H1 (cell line): ENCODE measurements at regions not wholly inside any gene's neighbourhood (a gene's known extent, or its start where the extent isn't known, plus 50 kb on each side); places are given as distances from the start of the nearest gene placed in this dataset.

Experiments used
- CTCF ChIA-PET: fragments of 300-600 bp; sonication (Branson Sonifier 250); formaldehyde crosslinking; loops from one replicate; lab custom pipeline; 2021; ENCODE audit not compliant: partially characterized antibody; lab: Charles Lee
- POLR2A ChIA-PET: fragments of 300-600 bp; sonication (Branson Sonifier 250); formaldehyde crosslinking; loops from one replicate; lab custom pipeline; 2021; ENCODE audit warnings: inconsistent platforms; ENCODE audit not compliant: partially characterized antibody; lab: Charles Lee
- DNase-seq, 2 experiments: peaks; one replicate each; pipeline versions ENCODE4 v3.0.0 to v3.0.0-alpha.2; 2010 to 2022; ENCODE audit warnings: low spot score in 2 of 2, low read depth in 1 of 2, mixed read lengths in 1 of 2
- FAIRE-seq: peaks from 2 replicates; lab custom pipeline; 2011; peaks lifted over from hg19 to GRCh38; lab: Jason Lieb, UNC
- H2AFZ ChIP-seq: 2 replicates; pipeline ENCODE4 v1.8.1; 2012; ENCODE audit warnings: low read length, inconsistent platforms
- H2AK5ac ChIP-seq: 2 replicates; pipeline ENCODE4 v1.6.1; 2013; ENCODE audit warnings: low read depth, low read length
- H2BK120ac ChIP-seq: replicated peaks from 2 replicates; pipeline ENCODE3; 2013; ENCODE audit warnings: low read depth, low read length, inconsistent platforms
- H2BK12ac ChIP-seq: 2 replicates; pipeline ENCODE4 v1.6.1; 2013; ENCODE audit warnings: low read depth, low read length
- H2BK15ac ChIP-seq: 2 replicates; pipeline ENCODE4 v1.6.1; 2013; ENCODE audit warnings: low read length
- H2BK20ac ChIP-seq: 2 replicates; pipeline ENCODE4 v1.6.1; 2013; ENCODE audit warnings: low read length
- H2BK5ac ChIP-seq: 2 replicates; pipeline ENCODE4 v1.6.1; 2013; ENCODE audit warnings: low read depth, low read length
- H3K14ac ChIP-seq: 2 replicates; pipeline ENCODE4 v1.6.1; 2013; ENCODE audit warnings: inconsistent platforms; ENCODE audit not compliant: insufficient read length
- H3K18ac ChIP-seq: 2 replicates; pipeline ENCODE4 v1.6.1; 2013; ENCODE audit warnings: low read length; ENCODE audit errors: extremely low read depth
- H3K23ac ChIP-seq: 2 replicates; pipeline ENCODE4 v1.6.1; 2013; ENCODE audit warnings: inconsistent platforms; ENCODE audit not compliant: insufficient read length
- H3K23me2 ChIP-seq: 2 replicates; pipeline ENCODE4 v1.6.1; 2013; ENCODE audit warnings: low read depth, low read length
- H3K27ac ChIP-seq: 2 replicates; pipeline ENCODE4 v1.6.1; 2011; ENCODE audit warnings: low read depth, low read length, inconsistent platforms
- H3K27me3 ChIP-seq, 4 experiments: replicated peaks in 1 of 4; 1 replicate in 1 of 4; 2 replicates in 3 of 4; pipeline versions ENCODE4 v1.6.1 to v1.8.1; 2011 to 2013; ENCODE audit warnings: low read length in 3 of 4, mild to moderate bottlenecking in 3 of 4, inconsistent platforms in 2 of 4, mixed read lengths in 2 of 4, moderate library complexity in 1 of 4; ENCODE audit not compliant: control insufficient read depth in 3 of 4, insufficient read depth in 3 of 4; ENCODE audit errors: extremely low read depth in 1 of 4
- H3K36me3 ChIP-seq, 4 experiments: 2 replicates each; pipeline versions ENCODE4 v1.6.1 to v1.8.1; 2011 to 2013; ENCODE audit warnings: mild to moderate bottlenecking in 4 of 4, low read length in 3 of 4, moderate library complexity in 2 of 4, control low read depth in 1 of 4, inconsistent platforms in 1 of 4; ENCODE audit not compliant: insufficient read depth in 4 of 4, control insufficient read depth in 2 of 4
- H3K4ac ChIP-seq: replicated peaks from 2 replicates; pipeline ENCODE3; 2013; ENCODE audit warnings: low read length, low read depth, mixed read lengths, inconsistent platforms; ENCODE audit not compliant: insufficient read length
- H3K4me1 ChIP-seq, 4 experiments: replicated peaks in 1 of 4; 1 replicate in 1 of 4; 2 replicates in 3 of 4; pipeline versions ENCODE4 v1.6.1 to v1.8.1; 2011 to 2013; ENCODE audit warnings: low read length in 3 of 4, inconsistent platforms in 2 of 4, mixed read lengths in 1 of 4; ENCODE audit not compliant: insufficient read depth in 4 of 4, control insufficient read depth in 3 of 4
- H3K4me2 ChIP-seq, 2 experiments: 2 replicates each; pipeline versions ENCODE4 v1.6.1 to v1.8.1; 2011 to 2013; ENCODE audit warnings: low read depth in 2 of 2, low read length in 2 of 2, control low read depth in 1 of 2, inconsistent platforms in 1 of 2, mild to moderate bottlenecking in 1 of 2; ENCODE audit not compliant: insufficient read depth in 1 of 2
- H3K4me3 ChIP-seq, 4 experiments: fragments of 200-600, 300-600 bp in 1 of 4; sonication (generic), shearing (Covaris generic), sonication (Bioruptor Twin) in 1 of 4; 2 replicates each; pipeline versions ENCODE4 v1.5.1 to v1.8.1; 2011 to 2016; ENCODE audit warnings: low read length in 4 of 4, low read depth in 3 of 4, control low read depth in 2 of 4, inconsistent platforms in 2 of 4, mild to moderate bottlenecking in 2 of 4, mixed read lengths in 1 of 4, moderate library complexity in 1 of 4; ENCODE audit not compliant: insufficient read depth in 2 of 4; ENCODE audit errors: extremely low read depth in 1 of 4
- H3K56ac ChIP-seq: replicated peaks from 2 replicates; pipeline ENCODE3; 2013; ENCODE audit warnings: low read depth, mild to moderate bottlenecking, mixed read lengths, low read length, inconsistent platforms; ENCODE audit not compliant: insufficient read length
- H3K79me1 ChIP-seq: 2 replicates; pipeline ENCODE4 v1.6.1; 2013; ENCODE audit warnings: low read depth, low read length, control low read depth
- H3K79me2 ChIP-seq, 2 experiments: 2 replicates each; pipeline versions ENCODE4 v1.6.1 to v1.8.1; 2012 to 2013; ENCODE audit warnings: low read length in 2 of 2, mild to moderate bottlenecking in 2 of 2, inconsistent platforms in 1 of 2; ENCODE audit not compliant: insufficient read depth in 2 of 2, control insufficient read depth in 1 of 2
- H3K9ac ChIP-seq, 4 experiments: replicated peaks in 1 of 4; 1 replicate in 1 of 4; 2 replicates in 3 of 4; pipeline versions ENCODE4 v1.6.1 to v1.8.1; 2011 to 2013; ENCODE audit warnings: low read depth in 3 of 4, low read length in 3 of 4, control low read depth in 2 of 4, mild to moderate bottlenecking in 2 of 4, moderate library complexity in 2 of 4, inconsistent platforms in 1 of 4; ENCODE audit errors: extremely low read depth in 1 of 4
- H3K9me3 ChIP-seq, 2 experiments: 2 replicates each; pipeline versions ENCODE4 v1.6.1 to v1.8.1; 2012 to 2013; ENCODE audit warnings: mild to moderate bottlenecking in 2 of 2, moderate library complexity in 2 of 2, control low read depth in 1 of 2, inconsistent platforms in 1 of 2, low read depth in 1 of 2, low read length in 1 of 2, mixed read lengths in 1 of 2; ENCODE audit not compliant: insufficient read depth in 2 of 2
- H4K20me1 ChIP-seq, 2 experiments: replicated peaks in 1 of 2; 2 replicates each; pipeline versions ENCODE3 to v1.8.1; 2011 to 2013; ENCODE audit warnings: inconsistent platforms in 2 of 2, low read length in 2 of 2, mild to moderate bottlenecking in 1 of 2; ENCODE audit not compliant: insufficient read depth in 2 of 2, control insufficient read depth in 1 of 2
- H4K5ac ChIP-seq: 2 replicates; pipeline ENCODE4 v1.6.1; 2013; ENCODE audit warnings: low read length, low read depth, mixed read lengths, inconsistent platforms; ENCODE audit not compliant: insufficient read length
- H4K8ac ChIP-seq: 2 replicates; pipeline ENCODE4 v1.8.0; 2013; ENCODE audit warnings: mild to moderate bottlenecking, moderate library complexity, low read length, inconsistent platforms; ENCODE audit not compliant: insufficient read depth; ENCODE audit errors: extremely low read depth
- H4K91ac ChIP-seq: replicated peaks from 2 replicates; pipeline ENCODE3; 2013; ENCODE audit warnings: low read length, mixed read lengths, inconsistent platforms; ENCODE audit not compliant: insufficient read length
- SUZ12 ChIP-seq: fragments of 200-600 bp; sonication (generic); IDR thresholded peaks from 2 replicates; pipeline ENCODE4 v1.6.1; 2012; ENCODE audit warnings: mild to moderate bottlenecking, inconsistent platforms, low read length, moderate library complexity, mixed read lengths
- WGBS, 2 experiments: shearing (Covaris generic) in 1 of 2; methylation state at CpG; one replicate each; pipeline versions ENCODE4 v1.1.6 to v1.1.7; 2013 to 2015; ENCODE audit warnings: low lambda C conversion rate in 2 of 2, mixed read lengths in 2 of 2, inconsistent platforms in 1 of 2, low coverage in 1 of 2, missing lambda C conversion rate in 1 of 2; ENCODE audit not compliant: insufficient replicate concordance in 2 of 2, insufficient coverage in 1 of 2, insufficient read length in 1 of 2; ENCODE audit errors: extremely low coverage in 1 of 2, missing lambda C conversion rate in 1 of 2; 5-methylcytosine and 5-hydroxymethylcytosine counted together

- no peak overlapping the region for H3K4me2 ChIP-seq
- ChIA-PET POLR2A (interaction anchor here (1.2 kb wide), 1 partner anchor 530 kb away, joined by 4 read pairs; the partner anchor contains the start of gene CAND1), CTCF (interaction anchor here (1.1 kb wide), 1 partner anchor 31 kb away, joined by 3 read pairs; no protein-coding TSS in a partner anchor)
- no peaks in the 10 kb centered on the region for H3K23me2 ChIP-seq
- no peak overlapping the region for H3K27ac ChIP-seq
- no peaks in the 10 kb centered on the region for H3K79me2 ChIP-seq
- no peak for DNase-seq
- no peaks in the 10 kb centered on the region for H3K9me3 ChIP-seq
- no peaks in the 10 kb centered on the region for H3K27me3 ChIP-seq
- no peak for TF ChIP-seq SUZ12
- H2AFZ ChIP-seq, result no peak overlapping the region
- WGBS, 2 experiments, result 100% methylated on average over 1 of the region's 1 CpG; no CpG with 5 or more reads in 1 of the 2 experiments
- H3K36me3 ChIP-seq, result no peaks in the 10 kb centered on the region
- no peak overlapping the region for H3K56ac ChIP-seq
- no peak overlapping the region for H2BK20ac ChIP-seq
- H2BK15ac ChIP-seq, result no peak overlapping the region
- H3K9ac ChIP-seq, result no peak overlapping the region
- no peak overlapping the region for H3K14ac ChIP-seq
- no peak overlapping the region for H2AK5ac ChIP-seq
- no peak overlapping the region for H4K5ac ChIP-seq
- FAIRE-seq, result no peak
- no peak overlapping the region for H3K4ac ChIP-seq
- H3K4me3 ChIP-seq, result no peak overlapping the region
- no peak overlapping the region for H3K18ac ChIP-seq
- no peaks in the 10 kb centered on the region for H4K20me1 ChIP-seq
- peaks cover 0 to under 1% (median 0%) of the 10 kb centered on the region in 4 experiments; a peak in 1 of 7 replicates for H3K4me1 ChIP-seq
- no peak overlapping the region for H2BK120ac ChIP-seq
- no peak overlapping the region for H4K91ac ChIP-seq
- H3K79me1 ChIP-seq, result no peaks in the 10 kb centered on the region
- no peak overlapping the region for H4K8ac ChIP-seq
- H2BK5ac ChIP-seq, result no peak overlapping the region
- peak overlapping the region; percentile 70 for H3K23ac ChIP-seq
- no peak overlapping the region for H2BK12ac ChIP-seq
Observed at GRCh38 chr12:66739266-66739665, 60.4 kb upstream of the GRIP1 start.
